Spleen (tissue), 11 donors: ENCODE measurements at regions not wholly inside any gene's neighbourhood (a gene's known extent, or its start where the extent isn't known, plus 50 kb on each side); places are given as distances from the start of the nearest gene placed in this dataset.
"Not testable (repeated sequence)": the region's sequence is repeated elsewhere in the genome, so short reads cannot be mapped to it uniquely, and the experiment has no call there.

ENCODE experiments used
- DNase-seq: peaks from one replicate; pipeline ENCODE4 v3.0.0-alpha.2; 2020
- H3K27ac ChIP-seq, 8 donors: fragments of 200-600 bp; sonication (generic) in 7 of 8; 1 replicate in 4 of 8; 2 replicates in 4 of 8; pipeline versions ENCODE4 v1.5.0 to v1.8.0; 2016 to 2021; ENCODE audit warnings: inconsistent platforms in 4 of 8, mild to moderate bottlenecking in 4 of 8, moderate library complexity in 1 of 8
- H3K27me3 ChIP-seq, 7 donors: fragments of 200-600 bp; sonication (generic) in 6 of 7; replicated peaks in 1 of 7; 1 replicate in 4 of 7; 2 replicates in 3 of 7; pipeline versions ENCODE4 v1.5.0 to v1.8.0; 2016 to 2021; ENCODE audit warnings: inconsistent platforms in 3 of 7, mild to moderate bottlenecking in 1 of 7
- H3K36me3 ChIP-seq, 6 donors: fragments of 200-600 bp; sonication (generic) in 5 of 6; 1 replicate in 4 of 6; 2 replicates in 2 of 6; pipeline versions ENCODE4 v1.5.0 to v1.8.0; 2016 to 2021; ENCODE audit warnings: inconsistent platforms in 2 of 6
- H3K4me1 ChIP-seq, 6 donors: fragments of 200-600 bp; sonication (generic) in 5 of 6; 1 replicate in 3 of 6; 2 replicates in 3 of 6; pipeline versions ENCODE4 v1.5.0 to v1.8.0; 2016 to 2021; ENCODE audit warnings: inconsistent platforms in 3 of 6
- H3K4me3 ChIP-seq, 8 donors: fragments of 200-600 bp; sonication (generic) in 7 of 8; 1 replicate in 4 of 8; 2 replicates in 4 of 8; pipeline versions ENCODE4 v1.5.0 to v1.8.0; 2016 to 2021; ENCODE audit warnings: inconsistent platforms in 4 of 8, mild to moderate bottlenecking in 4 of 8, moderate library complexity in 2 of 8
- H3K9me3 ChIP-seq, 8 donors: fragments of 200-600 bp; sonication (generic) in 7 of 8; 1 replicate in 4 of 8; 2 replicates in 4 of 8; pipeline versions ENCODE4 v1.5.0 to v1.8.0; 2016 to 2021; ENCODE audit warnings: inconsistent platforms in 4 of 8
- POLR2A ChIP-seq, 3 donors: fragments of 450-650 bp; IDR thresholded peaks; one replicate each; pipeline ENCODE4 v1.5.1; 2017; ENCODE audit warnings: antibody characterized with exemption in 3 of 3, mild to moderate bottlenecking in 1 of 3
- POLR2AphosphoS5 ChIP-seq, 3 donors: sonication (generic); formaldehyde crosslinking; IDR thresholded peaks; one replicate each; pipeline ENCODE4 v1.5.1; 2017; ENCODE audit warnings: antibody characterized with exemption in 3 of 3
- WGBS, 5 donors: extraction: QIAGEN DNeasy Blood & Tissue Kit in 3 of 5; methylation state at CpG; one replicate each; pipeline versions ENCODE4 v1.1.5 to v1.1.7; 2013 to 2018; 5-methylcytosine and 5-hydroxymethylcytosine counted together
- intact Hi-C: fragments of 100-400 bp; cut with DNase I; formaldehyde crosslinking; loops from one replicate; pipeline ENCODE4 v1.15.0; 2023; ENCODE audit warnings: low total_unique reads
- TF ChIP-seq, protein P1 (sequence below), 11 experiments: fragments of 200-600 bp in 7 of 11; fragments of 450-650 bp in 4 of 11; sonication (generic) in 4 of 11; IDR thresholded peaks in 8 of 11; conservative IDR thresholded peaks in 3 of 11; 1 replicate in 7 of 11; 2 replicates in 4 of 11; pipeline versions ENCODE4 v1.4.0 to v1.8.0; 2016 to 2021; ENCODE audit warnings: antibody characterized with exemption in 11 of 11, inconsistent platforms in 4 of 11, mild to moderate bottlenecking in 1 of 11
- donor health status: healthy with polysubstance abuse.
- donor health status: DM: no; HTN: no; CAD: no; lungs with moderate emphysema.
- donor health status: DM: no; HTN: no; CAD: no.
- donor health status: Bipolar disorder and iron deficiency.
- donor health status: healthy.
- donor health status: DM: no; HTN: no; CAD: no.
- donor health status: DM: yes; HTN: yes; CAD: no.

DNA sequence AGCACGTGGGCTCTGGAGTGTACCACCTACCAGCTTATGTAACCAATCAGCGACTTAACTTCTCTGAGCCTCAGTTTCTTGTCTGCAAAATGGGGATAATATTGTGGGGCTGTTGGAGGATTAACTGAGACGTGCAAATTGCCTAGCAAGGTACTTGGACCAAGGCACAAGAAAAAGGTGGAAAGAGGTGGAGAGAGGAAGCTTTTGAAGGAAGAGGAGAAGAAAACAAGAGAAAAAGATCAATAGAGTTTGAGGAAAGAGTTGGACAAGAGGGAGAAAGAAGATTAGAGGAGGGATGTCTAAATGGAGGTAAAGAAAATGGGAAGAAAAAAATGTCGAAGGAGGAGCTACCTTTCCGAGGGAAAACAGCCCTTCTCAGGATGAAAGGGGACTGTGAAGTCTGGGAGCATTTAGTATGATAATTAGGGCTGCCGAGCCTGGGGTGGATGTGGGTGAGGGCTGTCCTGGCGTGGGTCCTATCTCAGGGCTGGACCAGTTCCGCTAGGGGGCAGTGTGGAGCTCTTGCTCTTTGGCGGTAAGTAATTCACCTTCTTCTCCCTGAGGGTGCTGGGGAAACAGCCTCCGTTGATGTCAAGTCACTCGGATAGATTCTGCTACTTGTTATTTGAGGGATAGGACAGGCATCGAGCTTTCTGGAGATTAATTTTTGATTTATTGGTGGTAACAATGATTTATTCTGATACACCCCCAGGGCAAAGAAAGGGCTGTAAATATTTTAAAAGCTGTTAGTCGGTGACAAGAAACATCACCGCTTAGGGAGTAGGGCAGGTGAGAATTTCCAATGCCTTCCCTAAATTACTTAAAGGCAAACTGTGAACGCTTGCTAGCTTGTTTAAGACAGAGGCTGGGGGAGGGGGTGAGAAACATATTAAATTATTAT lies 79.0 kb upstream of the NFASC start:
- 34 to 36% (median 34%) methylated on average over 15 of the region's 15 CpGs for WGBS, 5 donors
- no peaks in the 10 kb centered on the region for H3K36me3 ChIP-seq
- peaks cover 0 to 3% (median 0%) of the 10 kb centered on the region in 6 donors for H3K4me1 ChIP-seq
- DNase-seq, result peak; percentile 90
- H3K9me3 ChIP-seq, result peaks cover 0 to 6% (median 0%) of the 10 kb centered on the region in 8 donors
- intact Hi-C loops, result no loop called here
- TF ChIP-seq POLR2A (IDR thresholded peaks at IDR 0.05) (no peak), POLR2AphosphoS5 (IDR thresholded peaks at IDR 0.05) (no peak)
- TF ChIP-seq, protein P1, sequence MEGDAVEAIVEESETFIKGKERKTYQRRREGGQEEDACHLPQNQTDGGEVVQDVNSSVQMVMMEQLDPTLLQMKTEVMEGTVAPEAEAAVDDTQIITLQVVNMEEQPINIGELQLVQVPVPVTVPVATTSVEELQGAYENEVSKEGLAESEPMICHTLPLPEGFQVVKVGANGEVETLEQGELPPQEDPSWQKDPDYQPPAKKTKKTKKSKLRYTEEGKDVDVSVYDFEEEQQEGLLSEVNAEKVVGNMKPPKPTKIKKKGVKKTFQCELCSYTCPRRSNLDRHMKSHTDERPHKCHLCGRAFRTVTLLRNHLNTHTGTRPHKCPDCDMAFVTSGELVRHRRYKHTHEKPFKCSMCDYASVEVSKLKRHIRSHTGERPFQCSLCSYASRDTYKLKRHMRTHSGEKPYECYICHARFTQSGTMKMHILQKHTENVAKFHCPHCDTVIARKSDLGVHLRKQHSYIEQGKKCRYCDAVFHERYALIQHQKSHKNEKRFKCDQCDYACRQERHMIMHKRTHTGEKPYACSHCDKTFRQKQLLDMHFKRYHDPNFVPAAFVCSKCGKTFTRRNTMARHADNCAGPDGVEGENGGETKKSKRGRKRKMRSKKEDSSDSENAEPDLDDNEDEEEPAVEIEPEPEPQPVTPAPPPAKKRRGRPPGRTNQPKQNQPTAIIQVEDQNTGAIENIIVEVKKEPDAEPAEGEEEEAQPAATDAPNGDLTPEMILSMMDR (IDR thresholded peaks at IDR 0.05 in 8 of 11, conservative IDR thresholded peaks at IDR 0.05 in 3 of 11), result peak; percentile 42 to 89 (median 84)
- H3K27me3 ChIP-seq, result peaks cover 0 to 23% (median 0%) of the 10 kb centered on the region in 7 donors
- no peak overlapping the region for H3K4me3 ChIP-seq
- no peak overlapping the region for H3K27ac ChIP-seq

DNA sequence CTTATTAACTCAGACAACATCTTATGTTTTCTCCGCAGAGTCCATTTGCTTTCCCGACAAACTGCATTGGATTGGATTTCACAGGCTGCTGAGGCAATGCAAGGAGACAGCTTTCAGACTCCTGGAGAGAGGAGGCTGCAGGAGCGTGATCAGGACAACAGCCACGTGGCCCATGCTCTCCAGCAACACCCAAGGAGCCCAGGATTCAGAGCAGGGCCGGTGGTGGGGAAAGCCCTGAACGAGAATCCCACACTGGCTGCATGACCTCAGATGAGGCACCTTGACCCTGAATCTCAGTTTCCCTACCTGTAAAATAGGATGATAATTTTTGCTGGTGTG lies 78.3 kb upstream of the NFASC start:
- Histone ChIP-seq H3K4me3 (no peak overlapping the region), H3K27me3 (peaks cover 0 to 23% (median 0%) of the 10 kb centered on the region in 7 donors), H3K27ac (no peak overlapping the region), H3K9me3 (peaks cover 0 to 5% (median 0%) of the 10 kb centered on the region in 8 donors), H3K4me1 (peaks cover 0 to 3% (median 0%) of the 10 kb centered on the region in 6 donors), H3K36me3 (no peaks in the 10 kb centered on the region)
- WGBS, 5 donors, result 79 to 89% (median 86%) methylated on average over 6 of the region's 6 CpGs
- no peak for TF ChIP-seq POLR2A (IDR thresholded peaks at IDR 0.05)
- TF ChIP-seq POLR2AphosphoS5 (IDR thresholded peaks at IDR 0.05), result no peak
- intact Hi-C loops, result no loop called here
- DNase-seq, result no peak

DNA sequence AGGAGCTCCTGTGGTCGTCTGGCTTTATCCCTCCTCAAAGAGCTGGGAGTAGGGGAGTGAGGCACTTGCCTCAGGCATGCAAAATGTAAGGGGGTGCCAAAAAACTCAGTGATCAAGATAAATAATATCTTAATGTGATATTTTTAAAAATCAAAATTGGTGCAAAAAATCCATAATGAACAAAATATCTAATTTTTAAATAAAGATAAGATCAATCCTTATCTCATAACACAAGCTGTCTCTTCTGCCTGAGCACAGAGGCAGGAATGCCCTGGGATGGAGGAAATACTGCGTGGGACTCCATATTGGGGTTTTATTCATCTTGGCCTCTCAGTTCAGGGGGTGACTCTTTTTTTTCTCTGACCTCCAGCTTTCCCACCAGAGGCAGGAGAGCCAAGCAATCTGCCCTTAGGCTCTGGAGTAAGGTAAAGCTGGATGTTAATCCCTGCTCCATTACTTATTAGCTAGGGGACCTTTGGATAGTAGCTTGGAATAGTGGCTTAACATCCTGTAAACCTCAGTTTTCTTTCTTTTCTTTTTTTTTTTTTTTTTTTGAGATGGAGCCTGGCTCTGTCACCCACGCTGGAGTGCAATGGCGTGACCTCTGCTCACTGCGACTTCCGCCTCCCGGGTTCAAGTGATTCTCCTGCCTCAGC lies 77.3 kb upstream of the NFASC start:
- peaks cover 0 to 22% (median 0%) of the 10 kb centered on the region in 7 donors for H3K27me3 ChIP-seq
- DNase-seq, result no peak
- peaks cover 0 to 4% (median 0%) of the 10 kb centered on the region in 8 donors for H3K9me3 ChIP-seq
- intact Hi-C loops, result no loop called here
- peaks cover 0 to 3% (median 0%) of the 10 kb centered on the region in 6 donors for H3K4me1 ChIP-seq
- TF ChIP-seq, protein P1 (IDR thresholded peaks at IDR 0.05 in 8 of 11, conservative IDR thresholded peaks at IDR 0.05 in 3 of 11), result no peak
- no peak for TF ChIP-seq POLR2A (IDR thresholded peaks at IDR 0.05)
- no peak for TF ChIP-seq POLR2AphosphoS5 (IDR thresholded peaks at IDR 0.05)
- no peak overlapping the region for H3K4me3 ChIP-seq
- 80 to 84% (median 83%) methylated on average over 7 of the region's 7 CpGs for WGBS, 5 donors
- no peaks in the 10 kb centered on the region for H3K36me3 ChIP-seq
- no peak overlapping the region for H3K27ac ChIP-seq

DNA sequence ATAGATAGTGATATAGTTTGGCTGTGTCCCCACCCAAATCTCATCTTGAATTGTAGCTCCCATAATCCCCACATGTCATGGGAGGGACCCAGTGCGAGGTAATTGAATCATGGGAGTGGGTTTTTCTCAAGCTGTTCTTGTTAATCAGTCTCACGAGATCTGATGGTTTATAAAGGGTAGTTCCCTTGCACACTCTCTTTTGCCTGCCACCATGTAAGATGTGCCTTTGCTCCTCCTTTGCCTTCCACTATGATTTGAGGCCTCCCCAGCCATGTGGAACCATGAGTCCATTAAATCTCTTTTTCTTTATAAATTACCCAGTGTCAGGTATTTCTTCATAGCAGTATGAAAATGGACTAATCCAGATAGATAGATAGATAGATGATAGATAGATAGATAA lies 73.8 kb upstream of the NFASC start:
- H3K4me3 ChIP-seq, H3K4me1 ChIP-seq, DNase-seq, H3K36me3 ChIP-seq, intact Hi-C loops, H3K27ac ChIP-seq, H3K9me3 ChIP-seq: not testable (repeated sequence)
- H3K27me3 ChIP-seq, result peaks cover 0 to 11% (median 0%) of the 10 kb centered on the region in 7 donors
- 86 to 94% (median 91%) methylated on average over 2 of the region's 2 CpGs for WGBS, 5 donors

DNA sequence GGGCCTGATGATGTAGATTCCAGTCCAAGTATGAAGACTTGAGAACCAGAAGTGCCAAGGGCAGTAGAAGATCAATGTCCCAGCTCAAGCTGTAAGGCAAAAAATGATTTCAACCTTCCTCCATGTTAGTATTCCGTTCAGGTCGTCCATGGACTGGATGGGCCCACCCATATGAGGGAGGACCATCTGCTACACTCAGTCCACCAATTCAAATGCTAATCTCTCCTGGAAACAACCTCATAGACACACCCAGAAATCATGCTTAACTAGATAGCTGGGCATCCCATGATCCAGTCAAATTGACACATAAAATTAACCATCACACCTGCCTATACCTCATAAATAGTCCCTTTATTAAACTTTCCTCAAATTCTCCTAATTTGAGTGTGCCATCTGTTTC lies 73.3 kb upstream of the NFASC start:
- peaks cover 0 to 7% (median 0%) of the 10 kb centered on the region in 7 donors for H3K27me3 ChIP-seq
- no peak for DNase-seq
- no peaks in the 10 kb centered on the region for H3K36me3 ChIP-seq
- WGBS, 5 donors, result 74 to 93% (median 82%) methylated on average over 2 of the region's 2 CpGs
- H3K4me3 ChIP-seq, result no peak overlapping the region
- H3K9me3 ChIP-seq, result peaks cover 0 to 4% (median 0%) of the 10 kb centered on the region in 8 donors
- TF ChIP-seq, protein P1 (IDR thresholded peaks at IDR 0.05 in 8 of 11, conservative IDR thresholded peaks at IDR 0.05 in 3 of 11), result no peak
- no peak for TF ChIP-seq POLR2AphosphoS5 (IDR thresholded peaks at IDR 0.05)
- TF ChIP-seq POLR2A (IDR thresholded peaks at IDR 0.05), result no peak
- peaks cover 0 to 2% (median under 1%) of the 10 kb centered on the region in 6 donors for H3K4me1 ChIP-seq
- H3K27ac ChIP-seq, result no peak overlapping the region
- intact Hi-C loops, result no loop called here
